ENCODE measurements at regions not wholly inside any gene's neighbourhood (a gene's known extent, or its start where the extent isn't known, plus 50 kb on each side); places are given as distances from the start of the nearest gene placed in this dataset.

DNA sequence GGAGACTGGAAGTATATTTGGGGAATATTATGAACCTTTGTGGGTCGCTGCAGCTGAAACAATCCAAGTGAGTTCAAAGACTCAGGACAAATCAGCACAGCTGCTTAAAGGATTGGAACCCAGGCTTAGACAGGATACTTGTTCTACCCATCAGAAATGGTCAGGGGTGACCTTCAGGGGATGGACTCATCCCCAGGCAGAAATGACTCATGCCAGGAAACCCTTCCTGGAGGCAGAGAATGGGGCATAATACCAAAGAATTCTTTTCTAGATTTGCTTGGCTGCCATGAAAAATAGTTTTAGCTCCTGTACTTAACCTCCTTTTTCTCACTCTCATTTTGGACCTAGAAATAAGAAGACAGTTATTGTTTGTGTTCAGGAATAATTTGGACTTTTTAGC, 425.5 kb downstream of the TSN start:
- no peak for DNase-seq (ENCODE audit: low spot score)
- intact Hi-C loops (cut with micrococcal nuclease) = no loop called here
- Mint-ChIP-seq H3K27me3 (ENCODE audit: insufficient read depth) (no peaks in the 10 kb centered on the region), H3K9me3 (no peaks in the 10 kb centered on the region), H3K4me3 (no peak overlapping the region), H3K36me3 (ENCODE audit: low read depth) (no peaks in the 10 kb centered on the region), H3K4me1 (ENCODE audit: low read depth) (no peaks in the 10 kb centered on the region), H3K27ac (no peak overlapping the region)

DNA sequence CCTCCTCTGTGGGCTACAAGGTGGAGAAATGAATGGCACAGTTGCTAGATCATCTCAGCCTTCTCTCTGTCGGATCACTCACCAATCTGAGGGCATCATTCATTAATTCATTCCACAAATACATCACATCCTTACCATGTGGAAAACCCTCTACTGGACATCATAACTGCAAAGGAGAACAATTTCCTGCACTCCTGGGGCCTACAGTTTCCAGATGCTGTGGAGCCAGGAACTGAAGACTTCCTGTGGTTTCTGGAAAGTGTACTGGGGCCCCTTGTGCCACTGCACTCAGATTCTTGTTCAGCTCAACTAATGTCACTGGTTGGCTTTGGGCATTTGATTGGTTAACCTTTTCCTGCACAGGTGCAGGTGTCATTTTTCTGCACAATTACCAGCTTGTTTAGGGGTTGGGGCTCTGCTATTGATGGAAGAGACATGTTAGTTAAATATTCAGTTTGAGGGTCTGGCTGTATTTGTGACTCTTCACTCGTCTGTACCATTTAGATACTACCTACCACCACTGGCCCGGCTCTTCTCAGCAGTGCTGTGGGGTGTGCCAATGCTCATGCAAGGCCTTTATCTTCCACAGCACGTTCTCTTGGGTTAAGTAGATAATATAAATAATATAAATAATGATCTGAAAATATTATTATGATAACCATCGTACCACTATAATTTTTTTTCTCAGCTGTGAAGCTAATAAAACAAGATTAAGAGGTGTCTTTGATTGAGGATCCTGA, 427.3 kb downstream of the TSN start:
- Mint-ChIP-seq H3K27me3 (ENCODE audit: insufficient read depth) (no peaks in the 10 kb centered on the region), H3K4me1 (ENCODE audit: low read depth) (no peaks in the 10 kb centered on the region), H3K4me3 (no peak overlapping the region), H3K27ac (no peak overlapping the region), H3K9me3 (no peaks in the 10 kb centered on the region), H3K36me3 (ENCODE audit: low read depth) (no peaks in the 10 kb centered on the region)
- intact Hi-C loops (cut with micrococcal nuclease) = no loop called here
- DNase-seq (ENCODE audit: low spot score) = no peak

DNA sequence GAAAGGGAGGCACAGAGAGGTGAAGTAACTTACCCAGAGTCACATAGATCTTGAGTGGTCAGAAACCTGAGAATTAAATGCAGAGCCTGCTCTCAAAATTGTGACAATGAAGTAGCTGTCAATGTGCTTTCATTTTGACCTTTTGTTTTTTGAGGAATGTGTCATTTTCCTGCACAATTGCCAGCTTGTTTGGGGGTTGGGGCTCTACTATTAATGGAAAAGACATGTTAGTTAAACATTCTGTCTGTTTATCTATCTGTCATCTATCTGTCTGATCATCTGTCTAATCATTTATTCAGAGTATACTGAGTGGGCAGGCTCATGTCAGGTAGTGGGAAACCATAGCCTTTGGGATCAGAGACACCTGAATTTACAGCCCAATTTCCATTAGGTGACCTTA, 428.4 kb downstream of the TSN start:
- no peak overlapping the region for H3K27ac Mint-ChIP-seq
- H3K4me1 Mint-ChIP-seq (ENCODE audit: low read depth) = no peaks in the 10 kb centered on the region
- no peaks in the 10 kb centered on the region for H3K9me3 Mint-ChIP-seq
- no peak for DNase-seq (ENCODE audit: low spot score)
- H3K4me3 Mint-ChIP-seq = no peak overlapping the region
- H3K27me3 Mint-ChIP-seq (ENCODE audit: insufficient read depth) = no peaks in the 10 kb centered on the region
- intact Hi-C loops (cut with micrococcal nuclease) = no loop called here
- no peaks in the 10 kb centered on the region for H3K36me3 Mint-ChIP-seq (ENCODE audit: low read depth)

DNA sequence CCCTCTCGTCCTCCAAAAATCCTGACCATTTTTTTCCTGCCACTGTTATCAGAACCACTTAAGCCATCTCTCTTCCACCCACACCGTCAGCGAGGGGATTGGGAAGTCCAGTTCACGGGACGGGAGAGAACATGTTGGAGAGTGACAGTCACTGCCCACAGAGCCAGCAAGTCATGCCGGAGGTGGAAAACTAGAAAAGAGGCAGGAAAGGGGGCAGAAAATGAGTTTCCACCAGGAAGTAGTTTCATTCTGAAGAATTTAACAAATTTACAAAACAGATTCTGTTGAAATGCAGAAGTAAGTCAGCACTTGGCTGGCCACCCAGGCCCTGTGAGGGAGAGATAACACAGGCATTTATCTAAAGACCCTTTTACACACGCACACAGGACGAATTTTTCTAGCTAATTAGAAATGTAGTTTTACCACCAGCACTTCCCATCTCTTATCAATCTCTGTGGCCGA, 431.3 kb downstream of the TSN start:
- no peak for DNase-seq (ENCODE audit: low spot score)
- Mint-ChIP-seq H3K4me1 (ENCODE audit: low read depth) (no peaks in the 10 kb centered on the region), H3K27me3 (ENCODE audit: insufficient read depth) (no peaks in the 10 kb centered on the region), H3K4me3 (no peak overlapping the region), H3K27ac (no peak overlapping the region), H3K9me3 (no peaks in the 10 kb centered on the region), H3K36me3 (ENCODE audit: low read depth) (no peaks in the 10 kb centered on the region)
- intact Hi-C loops (cut with micrococcal nuclease) = no loop called here

DNA sequence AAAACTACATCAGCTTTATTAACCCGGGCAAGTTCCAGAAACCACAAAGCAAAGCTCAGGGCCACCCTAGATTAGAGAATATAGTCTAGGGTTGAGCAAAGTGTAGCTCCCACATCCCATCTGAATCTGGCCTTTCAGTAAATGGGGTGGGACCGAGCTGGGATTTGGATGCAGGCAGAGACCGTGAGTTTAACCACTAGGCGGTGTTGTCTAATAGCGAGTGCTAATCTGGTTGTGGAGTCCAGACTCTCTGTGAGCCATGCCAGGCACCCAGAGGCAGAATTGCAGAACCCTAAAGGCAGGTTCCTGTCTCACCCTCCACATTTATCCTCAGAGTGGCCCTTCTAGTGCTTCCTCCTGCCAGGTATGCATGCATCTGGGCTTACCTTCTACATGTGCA, 435.9 kb downstream of the TSN start:
- H3K4me3 Mint-ChIP-seq = no peak overlapping the region
- no peak for DNase-seq (ENCODE audit: low spot score)
- H3K4me1 Mint-ChIP-seq (ENCODE audit: low read depth) = no peaks in the 10 kb centered on the region
- no peaks in the 10 kb centered on the region for H3K9me3 Mint-ChIP-seq
- no peak overlapping the region for H3K27ac Mint-ChIP-seq
- no peaks in the 10 kb centered on the region for H3K27me3 Mint-ChIP-seq (ENCODE audit: insufficient read depth)
- intact Hi-C loops (cut with micrococcal nuclease) = no loop called here
- H3K36me3 Mint-ChIP-seq (ENCODE audit: low read depth) = no peaks in the 10 kb centered on the region

DNA sequence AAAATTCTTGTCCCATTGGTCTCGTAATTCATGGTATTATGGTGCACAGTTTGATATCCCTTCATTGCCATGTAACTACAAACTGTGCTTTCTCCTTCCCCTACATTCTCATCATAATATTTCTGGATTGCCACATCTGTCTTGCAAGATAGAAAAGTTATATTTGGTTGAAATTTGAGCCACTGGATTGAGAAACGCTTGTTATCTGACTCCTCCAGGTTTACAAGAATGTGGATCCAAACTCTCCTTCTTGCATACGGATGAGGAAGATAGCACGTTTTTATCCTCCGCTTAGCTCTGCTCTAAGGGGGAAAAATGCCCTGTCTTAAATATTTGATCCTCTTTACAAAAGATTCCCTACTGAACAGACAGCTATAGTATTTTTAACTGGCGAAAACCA, 438.2 kb downstream of the TSN start:
- Mint-ChIP-seq H3K9me3 (no peaks in the 10 kb centered on the region), H3K27ac (no peak overlapping the region), H3K4me3 (no peak overlapping the region), H3K27me3 (ENCODE audit: insufficient read depth) (peaks cover 1% of the 10 kb centered on the region), H3K36me3 (ENCODE audit: low read depth) (no peaks in the 10 kb centered on the region), H3K4me1 (ENCODE audit: low read depth) (no peaks in the 10 kb centered on the region)
- intact Hi-C loops (cut with micrococcal nuclease) = no loop called here
- DNase-seq (ENCODE audit: low spot score) = no peak

DNA sequence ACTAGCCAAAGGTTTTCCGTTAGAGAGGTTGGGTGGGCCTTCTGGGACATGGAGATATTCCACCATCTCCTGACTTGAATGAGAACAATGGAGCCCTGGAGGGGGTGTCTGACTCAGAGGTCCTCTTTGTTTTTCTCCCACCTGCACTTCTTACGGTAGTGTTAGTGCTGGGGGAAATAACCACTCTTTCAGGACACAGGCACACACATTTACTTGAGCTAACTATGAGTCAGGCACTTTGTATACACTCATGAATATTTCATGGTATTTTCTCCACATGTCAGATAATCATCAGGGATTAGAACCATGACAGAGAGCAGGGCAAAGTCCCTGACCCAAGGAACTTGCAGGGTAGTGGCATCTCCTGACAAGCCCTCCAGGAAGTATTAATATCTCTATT, 439.1 kb downstream of the TSN start:
- H3K27ac Mint-ChIP-seq = no peak overlapping the region
- H3K27me3 Mint-ChIP-seq (ENCODE audit: insufficient read depth) = peaks cover 3% of the 10 kb centered on the region
- H3K9me3 Mint-ChIP-seq = no peaks in the 10 kb centered on the region
- intact Hi-C loops (cut with micrococcal nuclease) = no loop called here
- no peak overlapping the region for H3K4me3 Mint-ChIP-seq
- no peak for DNase-seq (ENCODE audit: low spot score)
- no peaks in the 10 kb centered on the region for H3K4me1 Mint-ChIP-seq (ENCODE audit: low read depth)
- no peaks in the 10 kb centered on the region for H3K36me3 Mint-ChIP-seq (ENCODE audit: low read depth)

DNA sequence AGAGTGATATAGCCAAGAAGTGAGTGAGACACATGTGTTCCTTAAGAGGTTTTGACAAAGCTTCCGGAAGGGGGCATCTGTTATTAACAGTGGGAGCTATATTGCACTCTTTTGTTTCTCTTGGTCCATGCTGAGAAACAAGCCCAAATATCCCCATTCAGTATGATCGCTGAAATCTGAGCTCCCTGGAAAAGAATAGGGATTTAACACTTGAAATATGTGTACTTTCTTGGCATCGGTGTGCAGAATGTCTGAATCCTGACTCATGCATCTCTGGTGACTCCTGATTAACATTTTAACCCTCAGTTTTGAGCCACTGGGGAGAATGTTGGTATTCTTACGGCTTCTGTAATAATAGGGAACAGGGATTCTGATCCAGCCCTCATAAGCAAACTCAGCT, 448.1 kb downstream of the TSN start:
- no peak overlapping the region for H3K27ac Mint-ChIP-seq
- no peaks in the 10 kb centered on the region for H3K9me3 Mint-ChIP-seq
- H3K36me3 Mint-ChIP-seq (ENCODE audit: low read depth) = no peaks in the 10 kb centered on the region
- peaks cover 3% of the 10 kb centered on the region for H3K27me3 Mint-ChIP-seq (ENCODE audit: insufficient read depth)
- DNase-seq (ENCODE audit: low spot score) = no peak
- intact Hi-C loops (cut with micrococcal nuclease) = no loop called here
- H3K4me3 Mint-ChIP-seq = no peak overlapping the region
- H3K4me1 Mint-ChIP-seq (ENCODE audit: low read depth) = no peaks in the 10 kb centered on the region

DNA sequence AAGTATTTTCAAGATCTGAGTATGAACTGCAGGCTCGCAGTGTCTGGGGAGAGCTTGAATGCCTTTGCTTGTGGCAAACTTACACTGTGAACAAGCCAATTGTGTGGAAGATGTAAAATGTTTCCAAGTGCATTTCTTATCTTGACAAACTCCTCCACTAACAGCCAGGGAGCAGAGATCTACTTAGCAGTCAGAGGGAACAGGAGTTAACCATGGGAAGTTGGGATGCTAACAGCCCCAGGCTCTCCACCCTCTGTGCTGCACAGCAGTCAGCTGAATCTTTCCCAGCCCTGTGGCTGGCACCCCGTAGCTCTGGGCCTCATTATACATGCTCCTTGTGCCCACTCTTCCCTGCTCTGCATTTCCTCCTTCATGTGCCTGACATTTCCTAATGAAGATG, 450.2 kb downstream of the TSN start:
- Mint-ChIP-seq H3K27ac (no peak overlapping the region), H3K36me3 (ENCODE audit: low read depth) (no peaks in the 10 kb centered on the region), H3K4me3 (no peak overlapping the region), H3K4me1 (ENCODE audit: low read depth) (no peaks in the 10 kb centered on the region), H3K9me3 (no peaks in the 10 kb centered on the region), H3K27me3 (ENCODE audit: insufficient read depth) (peaks cover 3% of the 10 kb centered on the region)
- intact Hi-C loops (cut with micrococcal nuclease) = no loop called here
- no peak for DNase-seq (ENCODE audit: low spot score)

DNA sequence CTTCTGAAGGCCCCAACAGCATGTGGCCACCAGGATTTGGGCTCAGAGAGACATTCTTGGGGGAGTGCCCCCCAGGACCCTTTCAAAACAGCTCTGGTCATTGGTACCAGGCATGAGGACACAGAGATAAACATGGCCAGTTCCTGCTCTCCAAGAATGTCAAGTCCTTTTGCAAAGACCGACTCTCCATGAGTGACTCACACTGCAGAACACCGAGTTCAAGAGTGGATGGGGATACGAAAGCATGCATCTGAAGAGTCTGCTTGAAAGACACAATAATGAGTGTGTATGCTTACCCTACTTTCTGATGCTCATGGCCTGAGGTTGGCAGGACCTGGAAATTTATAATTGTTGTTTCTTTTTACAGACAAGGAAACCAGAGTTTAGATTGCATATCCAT, 450.6 kb downstream of the TSN start:
- Mint-ChIP-seq H3K4me1 (ENCODE audit: low read depth) (no peaks in the 10 kb centered on the region), H3K9me3 (no peaks in the 10 kb centered on the region), H3K27ac (no peak overlapping the region), H3K27me3 (ENCODE audit: insufficient read depth) (peaks cover 3% of the 10 kb centered on the region), H3K4me3 (no peak overlapping the region), H3K36me3 (ENCODE audit: low read depth) (no peaks in the 10 kb centered on the region)
- DNase-seq (ENCODE audit: low spot score) = no peak
- intact Hi-C loops (cut with micrococcal nuclease) = no loop called here

DNA sequence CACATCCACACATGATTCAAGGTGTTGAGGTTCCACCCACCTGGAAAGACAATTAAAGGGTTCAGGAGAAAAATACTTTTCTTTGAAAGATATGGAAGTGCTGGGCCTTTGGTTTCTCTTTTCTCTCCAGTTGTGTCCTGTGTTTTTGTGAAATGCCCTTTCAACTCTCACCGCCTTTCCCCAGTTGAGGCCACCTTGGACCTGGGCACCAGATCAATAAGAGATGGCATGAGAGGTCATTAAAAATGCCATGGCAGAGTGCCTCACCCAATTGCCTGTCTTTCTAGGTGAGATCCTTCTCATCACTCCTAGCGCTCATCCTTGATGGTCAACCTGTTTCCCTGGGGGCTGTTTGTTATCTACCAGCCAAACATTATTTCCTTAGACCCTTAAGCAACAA, 453.9 kb downstream of the TSN start:
- Mint-ChIP-seq H3K4me1 (ENCODE audit: low read depth) (no peaks in the 10 kb centered on the region), H3K27ac (no peak overlapping the region)

DNA sequence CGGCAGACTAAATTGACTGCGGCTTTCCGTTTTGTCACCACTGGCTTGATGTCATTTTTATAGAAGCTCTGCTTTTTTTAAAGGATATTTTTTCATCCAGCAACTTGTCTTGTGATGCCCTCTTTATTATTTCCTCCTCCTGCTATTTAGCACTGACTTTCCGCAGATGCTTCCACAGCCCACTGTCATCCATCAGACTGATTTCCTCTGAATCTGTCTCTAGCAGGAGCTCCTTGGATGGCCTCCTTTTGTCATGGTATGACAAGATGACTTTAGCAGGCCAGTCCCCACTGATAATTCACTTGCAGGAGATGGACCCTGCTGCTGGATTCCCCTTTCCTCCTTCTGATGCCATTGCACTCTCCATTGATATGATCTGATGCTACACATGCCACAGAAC, 454.6 kb downstream of the TSN start:
- Mint-ChIP-seq H3K36me3 (ENCODE audit: low read depth) (no peaks in the 10 kb centered on the region), H3K4me1 (ENCODE audit: low read depth) (no peaks in the 10 kb centered on the region), H3K9me3 (no peaks in the 10 kb centered on the region), H3K27me3 (ENCODE audit: insufficient read depth) (peaks cover 3% of the 10 kb centered on the region), H3K4me3 (no peak overlapping the region), H3K27ac (no peak overlapping the region)
- intact Hi-C loops (cut with micrococcal nuclease) = no loop called here
- no peak for DNase-seq (ENCODE audit: low spot score)

More for the DNA sequence above, 453.9 kb downstream of the TSN start:
- no peak overlapping the region for H3K4me3 Mint-ChIP-seq
- peaks cover 3% of the 10 kb centered on the region for H3K27me3 Mint-ChIP-seq (ENCODE audit: insufficient read depth)
- no peaks in the 10 kb centered on the region for H3K9me3 Mint-ChIP-seq
- no peaks in the 10 kb centered on the region for H3K36me3 Mint-ChIP-seq (ENCODE audit: low read depth)
- DNase-seq (ENCODE audit: low spot score) = no peak
- intact Hi-C loops (cut with micrococcal nuclease) = no loop called here

DNA sequence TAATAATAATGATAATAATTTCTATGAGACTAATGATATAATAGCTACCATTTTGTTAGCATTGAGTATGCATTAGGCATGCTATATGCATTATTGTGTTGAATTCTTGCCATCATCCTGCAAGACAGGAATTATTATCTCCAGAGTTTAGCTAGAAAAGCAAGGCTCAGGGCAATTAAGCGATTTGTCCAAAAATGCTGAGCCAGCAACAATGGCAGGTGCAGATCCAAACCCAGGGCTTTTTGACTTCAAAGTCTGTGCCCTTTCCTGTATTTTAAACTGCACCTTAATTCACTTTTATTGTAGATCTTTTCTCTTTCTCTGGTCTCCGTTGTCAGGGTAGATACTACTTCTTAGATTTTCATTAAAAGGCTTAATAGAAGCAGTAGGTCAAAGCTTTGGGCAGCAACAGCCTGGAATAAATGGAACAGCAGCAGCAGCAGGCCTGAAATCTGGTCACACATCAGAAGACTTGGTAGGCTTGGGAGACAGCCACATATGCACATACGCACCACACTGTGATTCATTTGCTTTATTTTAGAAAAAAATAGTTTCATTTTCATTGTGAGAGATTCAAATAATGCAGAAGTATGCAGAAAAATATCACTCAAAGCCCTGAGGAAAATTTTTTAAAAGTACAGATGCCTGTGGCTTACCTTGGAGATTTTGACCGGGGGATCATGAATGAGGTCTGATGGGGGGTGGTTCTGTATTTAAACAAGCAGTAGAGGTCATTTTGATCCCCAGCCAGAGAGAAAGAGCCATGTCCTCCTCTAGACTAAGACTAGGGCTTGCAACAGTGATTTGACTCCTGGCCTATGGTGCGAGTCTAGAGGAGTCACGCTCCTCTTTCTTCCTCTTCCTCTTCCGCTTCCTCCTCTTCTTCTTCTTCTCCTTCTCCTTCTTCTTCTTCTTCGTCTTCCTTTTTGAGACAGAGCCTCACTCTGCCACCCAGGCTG, 455.7 kb downstream of the TSN start:
- intact Hi-C loops (cut with micrococcal nuclease) = no loop called here
- Mint-ChIP-seq H3K9me3 (no peaks in the 10 kb centered on the region), H3K36me3 (ENCODE audit: low read depth) (no peaks in the 10 kb centered on the region), H3K27me3 (ENCODE audit: insufficient read depth) (peaks cover 3% of the 10 kb centered on the region), H3K4me1 (ENCODE audit: low read depth) (no peaks in the 10 kb centered on the region), H3K4me3 (no peak overlapping the region), H3K27ac (no peak overlapping the region)
- DNase-seq (ENCODE audit: low spot score) = no peak
